PC-3 (cell line): ENCODE measurements at regions not wholly inside any gene's neighbourhood (a gene's known extent, or its start where the extent isn't known, plus 50 kb on each side); places are given as distances from the start of the nearest gene placed in this dataset.

Experiments used
- ATAC-seq: fragments of 200-7000 bp; cut with Tn5 transposase; 2 replicates; pipeline ENCODE4 v1.9.1; 2020; ENCODE audit warnings: mild to moderate bottlenecking, moderate library complexity
- BruUV-seq: library from RNA; stranded (reverse); fragments of 400-500 nt; replicated peaks from 2 replicates; lab custom pipeline; 2021; lab: Mats Ljungman, UMichigan
- CTCF ChIA-PET: fragments of 300-600 bp; sonication (Branson Sonifier 250); formaldehyde crosslinking; loops from one replicate; lab custom pipeline; 2022; ENCODE audit warnings: antibody characterized with exemption; lab: Charles Lee
- POLR2A ChIA-PET: fragments of 300-600 bp; sonication (Branson Sonifier 250); formaldehyde crosslinking; loops from one replicate; lab custom pipeline; 2022; ENCODE audit warnings: antibody characterized with exemption; ENCODE audit not compliant: unreplicated experiment; lab: Charles Lee
- DNase-seq: peaks from one replicate; pipeline ENCODE4 v3.0.0-alpha.2; 2015
- H2AFZ ChIP-seq: fragments of 300-600 bp; sonication (generic); 2 replicates; pipeline ENCODE4 v1.6.0; 2016; ENCODE audit warnings: antibody characterized with exemption, low read length
- H3F3A ChIP-seq: fragments of 300-600 bp; sonication (generic); one replicate; pipeline ENCODE4 v1.6.0; 2017; ENCODE audit warnings: antibody characterized with exemption, low read length, control low read depth, mild to moderate bottlenecking; ENCODE audit not compliant: unreplicated experiment
- H3K27ac ChIP-seq: fragments of 300-600 bp; sonication (generic); 2 replicates; pipeline ENCODE4 v1.5.1; 2016; ENCODE audit warnings: mild to moderate bottlenecking, low read length
- H3K27me3 ChIP-seq: fragments of 300-600 bp; sonication (generic); 2 replicates; pipeline ENCODE4 v1.6.1; 2016; ENCODE audit warnings: low read length, mixed read lengths
- H3K36me3 ChIP-seq: fragments of 300-600 bp; sonication (generic); 2 replicates; pipeline ENCODE4 v1.6.1; 2016; ENCODE audit warnings: low read depth, mixed run types, low read length, mixed read lengths
- H3K4me1 ChIP-seq: fragments of 300-600 bp; sonication (generic); 2 replicates; pipeline ENCODE4 v1.5.1; 2016; ENCODE audit warnings: low read length; ENCODE audit not compliant: insufficient read depth
- H3K4me2 ChIP-seq: fragments of 300-600 bp; sonication (generic); 2 replicates; pipeline ENCODE4 v1.6.0; 2016; ENCODE audit warnings: low read length
- H3K4me3 ChIP-seq: fragments of 300-600 bp; sonication (generic); 2 replicates; pipeline ENCODE4 v1.5.1; 2016; ENCODE audit warnings: mild to moderate bottlenecking, low read length, mixed read lengths
- H3K79me2 ChIP-seq: fragments of 300-600 bp; sonication (generic); 2 replicates; pipeline ENCODE4 v1.6.1; 2017; ENCODE audit warnings: low read length, mixed read lengths
- H3K9ac ChIP-seq: fragments of 300-600 bp; sonication (generic); 2 replicates; pipeline ENCODE4 v1.6.0; 2016; ENCODE audit warnings: mild to moderate bottlenecking, low read length
- H3K9me2 ChIP-seq: fragments of 300-600 bp; sonication (generic); replicated peaks from 2 replicates; pipeline ENCODE4 v1.6.1; 2016; ENCODE audit warnings: mixed run types, low read length, mixed read lengths
- H3K9me3 ChIP-seq: fragments of 300-600 bp; sonication (generic); 2 replicates; pipeline ENCODE4 v1.6.1; 2016; ENCODE audit warnings: low read length, mixed read lengths
- H4K20me1 ChIP-seq: fragments of 300-600 bp; sonication (generic); 2 replicates; pipeline ENCODE4 v1.6.1; 2016; ENCODE audit warnings: low read length, mixed read lengths
- EZH2 ChIP-seq: fragments of 300-600 bp; sonication (generic); IDR thresholded peaks from one replicate; pipeline ENCODE4 v1.6.1; 2017; ENCODE audit warnings: antibody characterized with exemption, mild to moderate bottlenecking, low read length; ENCODE audit not compliant: unreplicated experiment
- EZH2phosphoT487 ChIP-seq: fragments of 300-600 bp; sonication (generic); IDR thresholded peaks from 2 replicates; pipeline ENCODE4 v1.6.1; 2018; ENCODE audit warnings: mild to moderate bottlenecking, antibody characterized with exemption, low read length, borderline replicate concordance
- intact Hi-C: fragments of 100-400 bp; cut with micrococcal nuclease; formaldehyde crosslinking; loops from 2 replicates; pipeline ENCODE4 v1.9.0; 2023
- TF ChIP-seq, protein P1 (sequence below): fragments of 300-600 bp; sonication (generic); conservative IDR thresholded peaks from 2 replicates; pipeline ENCODE4 v1.5.1; 2017; ENCODE audit warnings: antibody characterized with exemption, low read depth, mild to moderate bottlenecking, low read length

DNA sequence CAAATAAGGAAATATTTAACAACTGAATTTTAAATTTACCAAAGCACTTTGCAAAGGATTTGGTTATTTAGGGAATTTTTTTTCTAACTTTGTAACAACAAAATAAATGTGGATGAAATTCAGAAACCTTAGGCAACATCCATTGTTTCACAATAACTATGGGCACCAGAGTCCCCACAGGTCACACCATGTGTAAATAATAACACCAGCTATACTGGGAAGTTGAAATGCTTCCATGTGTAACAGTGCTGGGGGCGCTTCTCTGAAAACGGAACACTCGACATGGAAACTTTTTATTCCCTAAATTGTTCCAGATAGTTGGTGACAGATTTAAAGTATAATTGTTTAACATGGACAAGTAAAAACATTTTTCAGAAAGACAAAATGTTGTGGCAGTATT, 818.6 kb downstream of the TNS3 start:
- Histone ChIP-seq H3K36me3 (no peaks in the 10 kb centered on the region), H2AFZ (peak overlapping the region; percentile 5; the same call in 1 of the 2 replicates), H3K4me2 (peak overlapping the region; percentile 41), H3K27ac (peak overlapping the region; percentile 69), H3K4me1 (peaks cover 17% of the 10 kb centered on the region), H3K9me2 (no peaks in the 10 kb centered on the region), H3K27me3 (no peaks in the 10 kb centered on the region), H3K4me3 (no peak overlapping the region), H3F3A (no peaks in the 10 kb centered on the region), H3K9me3 (no peaks in the 10 kb centered on the region), H3K9ac (peak overlapping the region; percentile 8; the same call in 1 of the 2 replicates), H4K20me1 (no peaks in the 10 kb centered on the region), H3K79me2 (no peaks in the 10 kb centered on the region)
- CTCF ChIA-PET, result no interaction called here
- TF ChIP-seq, protein P1, sequence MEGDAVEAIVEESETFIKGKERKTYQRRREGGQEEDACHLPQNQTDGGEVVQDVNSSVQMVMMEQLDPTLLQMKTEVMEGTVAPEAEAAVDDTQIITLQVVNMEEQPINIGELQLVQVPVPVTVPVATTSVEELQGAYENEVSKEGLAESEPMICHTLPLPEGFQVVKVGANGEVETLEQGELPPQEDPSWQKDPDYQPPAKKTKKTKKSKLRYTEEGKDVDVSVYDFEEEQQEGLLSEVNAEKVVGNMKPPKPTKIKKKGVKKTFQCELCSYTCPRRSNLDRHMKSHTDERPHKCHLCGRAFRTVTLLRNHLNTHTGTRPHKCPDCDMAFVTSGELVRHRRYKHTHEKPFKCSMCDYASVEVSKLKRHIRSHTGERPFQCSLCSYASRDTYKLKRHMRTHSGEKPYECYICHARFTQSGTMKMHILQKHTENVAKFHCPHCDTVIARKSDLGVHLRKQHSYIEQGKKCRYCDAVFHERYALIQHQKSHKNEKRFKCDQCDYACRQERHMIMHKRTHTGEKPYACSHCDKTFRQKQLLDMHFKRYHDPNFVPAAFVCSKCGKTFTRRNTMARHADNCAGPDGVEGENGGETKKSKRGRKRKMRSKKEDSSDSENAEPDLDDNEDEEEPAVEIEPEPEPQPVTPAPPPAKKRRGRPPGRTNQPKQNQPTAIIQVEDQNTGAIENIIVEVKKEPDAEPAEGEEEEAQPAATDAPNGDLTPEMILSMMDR, result no peak
- no peak for TF ChIP-seq EZH2
- TF ChIP-seq EZH2phosphoT487, result no peak
- intact Hi-C loops, result no loop called here
- POLR2A ChIA-PET, result no interaction called here
- no peak for ATAC-seq
- no TSS peak for BruUV-seq
- DNase-seq, result no peak

DNA sequence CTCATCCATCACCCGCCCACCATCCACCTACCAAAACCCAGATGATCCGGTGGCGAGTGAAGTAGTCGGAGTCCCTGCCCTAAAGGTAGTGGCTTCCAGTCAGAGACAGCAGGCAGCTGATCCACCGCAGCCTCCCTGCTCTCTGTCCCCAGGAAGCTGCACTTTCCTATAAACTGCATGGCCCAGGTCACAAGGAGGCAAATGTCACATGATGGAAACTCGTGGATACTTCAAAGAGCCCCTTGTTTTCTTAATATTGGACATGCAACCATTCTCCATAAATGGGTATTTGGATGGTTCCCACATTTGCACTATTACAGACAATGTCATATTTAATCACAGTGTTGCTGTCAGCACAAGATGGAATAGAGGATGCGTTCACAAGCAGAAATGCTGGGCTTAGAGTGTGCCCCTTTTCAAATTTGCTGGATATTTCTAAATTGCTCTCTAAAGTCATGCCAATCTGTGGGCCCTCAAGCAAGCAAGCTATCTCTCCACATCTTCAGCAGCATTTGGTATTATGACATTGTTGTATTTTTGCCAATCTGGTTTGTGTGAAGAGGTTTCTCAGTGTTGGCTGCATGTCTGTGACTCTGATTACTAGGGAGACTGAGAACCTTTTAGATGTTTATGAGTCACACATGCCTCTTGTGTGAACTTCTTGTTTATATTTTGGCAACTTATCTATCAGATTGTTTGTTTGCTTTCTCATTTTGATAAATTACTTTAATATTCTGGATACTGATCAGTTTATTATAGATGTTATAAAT, 822.0 kb downstream of the TNS3 start:
- H3K9me2 ChIP-seq, result no peaks in the 10 kb centered on the region
- intact Hi-C loops, result no loop called here
- H3K4me1 ChIP-seq, result peaks cover 16% of the 10 kb centered on the region
- H3K27ac ChIP-seq, result no peak overlapping the region
- DNase-seq (peak; percentile 13), ATAC-seq (no peak)
- H4K20me1 ChIP-seq, result no peaks in the 10 kb centered on the region
- H2AFZ ChIP-seq, result no peak overlapping the region
- no peaks in the 10 kb centered on the region for H3F3A ChIP-seq
- no peaks in the 10 kb centered on the region for H3K9me3 ChIP-seq
- no TSS peak for BruUV-seq
- no peak overlapping the region for H3K4me3 ChIP-seq
- H3K27me3 ChIP-seq, result no peaks in the 10 kb centered on the region
- H3K79me2 ChIP-seq, result no peaks in the 10 kb centered on the region
- ChIA-PET CTCF (no interaction called here), POLR2A (no interaction called here)
- no peak overlapping the region for H3K9ac ChIP-seq
- H3K36me3 ChIP-seq, result no peaks in the 10 kb centered on the region
- H3K4me2 ChIP-seq, result no peak overlapping the region
- TF ChIP-seq EZH2 (no peak), EZH2phosphoT487 (no peak)
- TF ChIP-seq, protein P1, result no peak

DNA sequence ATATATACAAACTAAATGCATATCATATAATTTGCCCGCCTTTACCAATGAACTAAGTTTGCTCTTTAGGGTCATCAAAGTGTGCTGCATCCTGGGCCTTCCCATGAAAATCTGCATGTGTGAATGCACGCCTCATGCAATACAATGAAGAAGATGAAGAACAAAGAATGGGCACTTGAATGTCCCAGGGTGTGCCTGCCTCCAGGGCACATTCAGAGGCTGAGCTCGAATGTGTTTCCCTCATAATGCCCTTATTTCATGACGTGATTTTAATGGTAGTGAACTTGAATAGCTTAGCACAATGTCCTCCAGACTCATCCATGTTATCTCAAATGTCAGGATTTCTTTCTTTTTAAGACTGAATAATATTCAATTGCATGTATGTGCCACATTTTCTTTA, 824.9 kb downstream of the TNS3 start:
- no peak overlapping the region for H2AFZ ChIP-seq
- no peaks in the 10 kb centered on the region for H3F3A ChIP-seq
- no peak overlapping the region for H3K4me2 ChIP-seq
- DNase-seq (no peak), ATAC-seq (no peak)
- BruUV-seq, result no TSS peak
- H3K9me3 ChIP-seq, result no peaks in the 10 kb centered on the region
- no peaks in the 10 kb centered on the region for H3K9me2 ChIP-seq
- CTCF ChIA-PET, result no interaction called here
- H3K79me2 ChIP-seq, result no peaks in the 10 kb centered on the region
- no peak overlapping the region for H3K9ac ChIP-seq
- no peaks in the 10 kb centered on the region for H3K27me3 ChIP-seq
- POLR2A ChIA-PET, result no interaction called here
- TF ChIP-seq EZH2, result no peak
- no peak for TF ChIP-seq EZH2phosphoT487
- TF ChIP-seq, protein P1, result no peak
- H3K27ac ChIP-seq, result no peak overlapping the region
- H4K20me1 ChIP-seq, result no peaks in the 10 kb centered on the region
- intact Hi-C loops, result no loop called here
- H3K4me3 ChIP-seq, result no peak overlapping the region
- no peaks in the 10 kb centered on the region for H3K36me3 ChIP-seq
- peaks cover 28% of the 10 kb centered on the region for H3K4me1 ChIP-seq
